NCI-H526 treated with DMSO at 0.1 percent for 48 hours (cell line): ENCODE measurements at regions not wholly inside any gene's neighbourhood (a gene's known extent, or its start where the extent isn't known, plus 50 kb on each side); places are given as distances from the start of the nearest gene placed in this dataset.
"Not testable (repeated sequence)": the region's sequence is repeated elsewhere in the genome, so short reads cannot be mapped to it uniquely, and the experiment has no call there.

ENCODE experiments used
- DNase-seq: peaks from one replicate; lab custom pipeline; 2025; lab: John Stamatoyannopoulos, UW

DNA sequence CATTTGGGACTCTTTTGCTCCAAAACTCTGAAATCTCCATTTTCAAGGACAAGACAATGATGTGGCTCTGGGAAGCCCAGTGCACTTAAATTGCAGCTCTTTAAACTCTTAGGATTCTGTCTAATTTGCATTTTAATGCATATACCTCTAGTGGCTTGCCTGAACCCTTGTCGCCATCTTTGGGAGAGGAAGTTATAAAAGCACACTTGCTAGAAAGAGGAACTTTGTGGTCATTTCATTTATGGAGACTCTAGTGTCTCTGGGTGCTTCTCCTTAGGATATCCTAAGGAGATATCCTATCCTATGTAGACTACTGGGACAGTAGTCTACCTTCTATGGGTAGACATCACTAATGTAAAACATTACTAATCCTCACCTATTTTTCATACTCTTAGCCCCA is 77.3 kb upstream of the SLC1A3 start:
- DNase-seq = no peak

- no peak for DNase-seq
These were observed 76.2 kb upstream of the SLC1A3 start for GRCh38 chr5:36530215-36530614.

- DNase-seq = no peak
These were observed 75.0 kb upstream of the SLC1A3 start for GRCh38 chr5:36531401-36531800.

GRCh38 chr5:36535378-36535777 is 71.0 kb upstream of the SLC1A3 start:
- no peak for DNase-seq

DNA sequence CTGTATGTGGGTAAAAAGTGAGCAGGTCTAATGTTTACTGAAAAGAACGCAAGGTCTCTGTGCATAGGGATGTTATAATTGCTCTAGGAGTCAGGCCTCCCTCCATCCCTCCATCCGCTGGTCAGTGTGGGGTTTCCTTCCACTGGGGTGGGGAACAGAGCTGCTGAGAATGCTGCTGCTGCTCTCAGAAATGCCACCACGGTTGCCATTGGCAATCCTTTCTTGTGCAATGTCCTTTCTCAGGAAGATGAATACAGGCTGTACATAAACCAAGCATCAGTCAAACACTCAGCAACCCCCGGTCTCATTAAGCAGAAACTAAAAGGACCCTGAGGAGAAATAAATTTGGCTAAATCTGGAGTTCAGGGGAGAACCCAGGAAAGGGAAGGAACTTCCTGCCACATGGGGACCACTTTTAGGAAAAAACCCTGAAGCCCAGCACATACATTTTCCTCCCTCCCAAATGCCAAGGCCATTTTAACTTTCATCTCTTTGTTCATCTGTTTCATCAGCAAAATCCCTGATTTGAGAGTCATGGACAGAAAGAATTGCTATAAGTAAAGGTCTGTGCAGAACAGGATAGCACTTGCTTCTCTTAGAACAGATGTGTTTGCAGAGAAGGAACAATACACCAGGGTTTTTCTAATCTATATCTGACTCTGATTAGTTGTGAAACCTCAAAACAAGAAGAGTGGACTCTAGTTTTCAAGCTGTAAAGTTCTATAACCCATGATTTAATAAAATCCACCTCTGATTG is 70.4 kb upstream of the SLC1A3 start:
- DNase-seq = no peak

- no peak for DNase-seq
These were observed 69.8 kb upstream of the SLC1A3 start for GRCh38 chr5:36536616-36537005.

- DNase-seq = no peak
These were observed 68.7 kb upstream of the SLC1A3 start for GRCh38 chr5:36537724-36538123.

- DNase-seq = no peak
These were observed 53.6 kb upstream of the SLC1A3 start for GRCh38 chr5:36552651-36553393.

DNA sequence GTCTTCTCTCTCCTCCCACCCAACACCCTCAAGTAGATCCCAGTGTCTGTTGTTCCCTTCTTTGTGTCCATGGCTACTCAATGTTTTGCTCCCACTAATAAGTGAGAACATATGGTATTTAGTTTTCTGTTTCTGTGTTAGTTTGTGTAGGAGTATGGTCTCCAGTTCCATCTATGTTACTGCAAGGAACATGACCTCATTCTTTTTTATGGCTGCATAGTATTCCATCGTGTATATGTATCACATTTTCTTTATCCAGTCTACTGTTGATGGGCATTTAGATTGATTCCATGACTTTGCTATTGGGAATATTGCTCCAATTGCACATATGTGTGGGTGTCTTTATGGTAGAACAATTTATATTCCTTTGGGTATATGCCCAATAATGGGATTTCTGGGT is 51.4 kb upstream of the SLC1A3 start:
- not testable (repeated sequence) for DNase-seq
